Posterior cingulate gyrus (tissue), 11 donors: ENCODE measurements at regions not wholly inside any gene's neighbourhood (a gene's known extent, or its start where the extent isn't known, plus 50 kb on each side); places are given as distances from the start of the nearest gene placed in this dataset.
"Not testable (repeated sequence)": the region's sequence is repeated elsewhere in the genome, so short reads cannot be mapped to it uniquely, and the experiment has no call there.

Experiments used
- DNase-seq, 10 donors: peaks; one replicate each; pipeline versions ENCODE4 v3.0.0 to v3.0.0-alpha.2; 2020 to 2021; ENCODE audit warnings: mixed read lengths in 3 of 10
- intact Hi-C: fragments of 100-400 bp; cut with DNase I; formaldehyde crosslinking; loops from one replicate; pipeline ENCODE4 v1.15.1; 2023

DNA sequence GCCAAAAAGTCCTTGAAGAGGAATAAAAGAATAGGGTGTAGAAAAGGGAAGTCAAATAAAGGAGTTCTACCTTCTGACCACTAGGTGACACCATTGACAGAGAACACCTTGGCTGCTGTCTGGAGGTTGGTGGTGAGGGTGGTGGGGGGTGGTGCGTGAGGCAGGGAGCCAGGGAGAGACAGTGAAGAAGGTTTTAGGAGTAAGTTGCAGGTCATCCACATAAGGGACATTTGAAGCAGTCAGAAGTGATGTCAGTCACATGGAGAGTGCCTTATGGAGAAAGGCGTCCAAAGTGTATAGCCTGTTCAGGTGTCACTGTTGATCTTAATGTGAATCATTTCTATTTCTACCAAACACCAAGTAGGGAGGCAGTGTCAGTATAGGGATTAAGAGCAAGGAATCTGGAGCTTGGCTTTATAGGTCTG lies 279.3 kb upstream of the DDHD1 start:
- DNase-seq: no peak
- intact Hi-C loops: no loop called here

DNA sequence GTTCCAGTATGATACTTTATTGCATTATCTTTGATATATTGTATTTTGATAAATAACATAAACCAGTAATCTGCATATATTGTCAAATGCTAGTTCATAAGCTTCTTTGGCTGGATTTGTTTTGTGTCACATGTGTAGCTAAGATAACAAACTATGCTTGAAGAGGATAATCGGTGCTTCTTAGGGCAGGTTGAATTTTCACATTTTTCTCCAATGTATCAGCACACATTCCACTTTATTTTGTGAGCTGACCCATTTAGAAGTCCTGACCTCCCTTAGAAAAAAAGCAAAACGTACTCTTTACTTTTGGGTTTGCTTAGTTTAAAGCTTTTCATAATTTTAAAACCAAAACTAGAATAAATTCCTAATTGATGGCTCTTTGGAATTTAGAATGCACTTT lies 277.7 kb upstream of the DDHD1 start:
- intact Hi-C loops: no loop called here

DNA sequence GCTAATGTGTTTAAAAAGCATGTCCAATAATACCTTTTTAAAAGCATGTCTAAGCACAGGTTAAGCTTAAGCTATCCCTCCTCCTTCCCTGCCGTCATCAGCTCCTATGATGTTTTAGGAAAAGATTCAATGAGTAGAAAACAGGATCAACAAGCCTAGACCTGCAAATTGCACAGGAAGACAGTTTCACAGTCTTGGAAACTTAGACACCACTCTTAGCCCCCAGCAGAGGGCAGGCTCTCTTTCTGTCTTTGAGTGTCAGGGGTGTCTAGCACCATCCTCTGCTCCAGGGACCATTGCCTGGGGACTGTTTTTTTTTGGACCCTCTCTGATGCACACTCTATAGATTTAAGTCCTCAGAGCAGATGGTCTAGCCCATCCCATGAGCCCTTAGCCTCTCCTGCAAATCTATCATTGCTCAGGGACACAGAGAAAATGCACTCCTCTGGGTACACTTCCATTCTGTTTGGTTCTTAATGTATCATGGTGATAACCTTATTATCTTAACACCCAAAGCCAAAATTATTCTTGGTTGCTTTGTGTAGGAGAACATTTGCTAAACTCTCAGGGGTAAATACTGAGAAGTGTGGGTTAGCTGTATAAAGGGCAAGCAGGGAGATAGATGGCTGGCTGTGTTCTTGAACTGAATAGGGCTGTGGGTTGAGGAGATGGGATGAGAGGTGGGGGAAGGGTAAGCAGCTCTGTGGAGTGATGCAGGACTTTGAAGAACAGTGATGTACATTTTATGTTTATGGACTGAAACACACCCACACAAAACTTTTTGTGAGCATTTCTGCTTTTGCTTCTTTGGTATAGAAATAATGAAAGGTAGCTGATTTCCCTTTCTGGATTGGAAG lies 259.9 kb upstream of the DDHD1 start:
- DNase-seq: no peak
- intact Hi-C loops: no loop called here

More for the DNA sequence above, 277.7 kb upstream of the DDHD1 start:
- no peak for DNase-seq

DNA sequence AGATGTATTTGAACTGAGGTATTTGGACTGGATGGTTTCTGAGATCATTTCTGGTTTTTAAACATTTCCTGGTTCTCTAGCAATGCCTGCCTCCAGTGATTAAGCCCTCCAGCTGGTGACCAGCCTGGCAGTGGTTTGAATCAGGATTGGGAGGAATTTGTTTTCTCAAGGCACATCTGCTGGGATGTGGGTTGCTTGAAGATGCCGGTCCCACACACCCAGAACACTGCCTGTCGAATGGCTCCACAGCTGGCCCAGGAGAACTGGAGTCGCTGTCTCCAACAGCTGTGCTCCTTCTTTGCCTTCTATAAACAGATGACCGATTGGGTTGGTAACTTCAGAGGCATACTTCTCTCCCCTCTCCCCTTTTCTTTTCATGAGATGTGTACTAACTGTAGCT lies 258.0 kb upstream of the DDHD1 start:
- no peak for DNase-seq
- intact Hi-C loops: no loop called here

DNA sequence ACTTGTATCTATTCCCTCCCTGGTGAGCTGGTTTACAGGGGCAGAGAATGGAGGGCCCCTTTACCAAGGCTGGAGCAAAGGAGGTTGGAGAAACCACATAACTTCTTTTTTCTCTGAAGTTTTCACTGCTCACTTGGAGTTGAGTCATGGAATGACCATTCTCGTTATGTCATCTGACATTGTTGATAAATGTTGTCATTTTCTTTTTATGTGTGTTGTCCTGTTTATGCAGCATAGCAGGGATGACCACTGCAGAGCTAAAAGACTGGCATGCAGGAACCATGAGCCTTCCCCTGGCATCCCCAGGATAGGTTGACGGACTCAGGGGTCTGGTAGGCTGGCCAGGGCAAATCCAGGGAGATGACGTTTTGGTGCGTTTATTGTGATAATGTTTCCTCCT lies 256.8 kb upstream of the DDHD1 start:
- no peak for DNase-seq
- intact Hi-C loops: no loop called here

DNA sequence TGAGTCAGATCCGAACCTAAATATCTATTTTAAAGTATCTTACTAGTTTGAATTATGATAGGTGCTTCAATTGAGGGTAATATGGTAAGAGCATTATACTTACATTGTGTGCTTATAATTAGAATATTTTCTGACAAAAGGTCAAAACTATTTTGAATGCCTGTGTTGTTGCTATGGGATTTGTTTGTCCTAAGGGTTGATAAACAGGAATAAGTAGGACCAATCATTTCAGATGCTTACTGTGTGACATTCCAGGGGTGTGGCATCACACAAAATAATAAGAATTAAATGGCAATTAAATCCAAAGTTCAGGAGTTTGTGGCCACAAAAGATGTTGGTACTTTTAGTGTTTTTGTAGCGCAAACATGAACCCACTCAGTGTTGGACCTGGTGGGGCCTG lies 256.2 kb upstream of the DDHD1 start:
- DNase-seq: no peak
- intact Hi-C loops: no loop called here

DNA sequence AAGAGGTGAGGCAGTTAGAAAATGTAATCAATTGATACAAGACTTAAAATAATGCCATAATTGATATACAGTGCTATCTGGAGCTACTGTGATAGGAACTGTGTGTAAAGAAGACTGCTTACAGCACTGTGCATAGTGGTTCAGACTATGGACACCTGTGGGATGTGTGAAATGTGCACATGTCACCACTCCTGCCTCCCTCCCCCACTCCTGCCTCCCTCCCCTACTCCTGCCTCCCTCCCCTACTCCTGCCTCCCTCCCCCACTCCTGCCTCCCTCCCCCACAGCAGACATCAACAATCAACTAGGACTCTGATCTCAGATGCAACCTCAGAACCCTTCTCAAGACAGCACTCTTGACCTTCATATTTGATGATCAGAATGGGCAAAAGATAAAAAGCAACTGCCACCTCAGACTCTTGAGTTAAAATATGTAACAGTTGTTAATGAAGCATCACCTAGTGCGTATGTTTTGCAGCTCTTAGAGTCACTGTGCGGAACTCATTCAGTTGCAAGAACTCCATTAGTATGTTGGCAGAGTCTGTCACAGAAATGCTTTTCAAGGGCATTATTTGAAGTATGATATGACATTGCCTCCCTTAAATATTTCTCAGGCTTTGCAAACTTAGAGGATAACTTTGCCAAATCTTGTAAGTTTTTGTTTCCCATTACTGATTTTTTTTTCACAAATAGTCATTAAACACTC lies 255.2 kb upstream of the DDHD1 start:
- intact Hi-C loops: no loop called here
- DNase-seq: no peak

DNA sequence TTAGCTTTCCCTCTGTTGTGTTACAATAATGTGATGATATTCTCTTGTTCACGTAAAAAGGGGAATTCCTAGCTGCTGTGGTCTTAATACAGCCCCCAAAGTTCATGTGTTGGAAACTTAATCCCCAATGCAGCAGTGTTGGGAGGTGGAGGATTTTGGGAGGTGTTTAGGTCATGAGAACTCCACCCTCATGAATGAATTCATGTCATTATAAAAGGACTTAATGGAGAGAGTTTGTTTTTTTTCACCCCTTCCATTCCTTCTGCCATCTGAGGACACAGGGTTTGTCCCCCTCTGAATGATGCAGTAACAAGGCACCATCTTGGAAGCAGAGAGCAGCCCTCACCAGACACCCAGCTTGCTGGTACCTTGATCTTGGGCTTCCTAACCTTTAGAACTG lies 253.4 kb upstream of the DDHD1 start:
- DNase-seq: no peak
- intact Hi-C loops: no loop called here

DNA sequence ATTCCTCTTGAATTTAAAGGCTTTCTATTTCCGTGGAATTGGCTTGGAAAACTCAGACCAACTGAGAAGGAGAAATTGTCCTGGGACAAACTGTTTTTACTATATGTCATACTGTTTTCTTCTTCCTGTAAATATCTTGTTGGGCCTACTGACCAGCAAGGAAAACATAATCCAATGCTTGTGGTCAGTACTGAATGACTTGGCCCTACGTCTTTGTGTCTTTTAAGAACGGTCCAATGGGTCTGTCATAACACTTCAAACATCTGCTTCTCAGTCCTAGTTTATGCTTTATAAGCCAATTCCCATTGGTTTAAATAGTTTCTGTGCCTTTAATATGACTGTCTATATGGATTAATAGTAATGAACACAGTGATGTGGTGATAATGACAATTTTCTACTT lies 248.5 kb upstream of the DDHD1 start:
- intact Hi-C loops: no loop called here
- DNase-seq: no peak

DNA sequence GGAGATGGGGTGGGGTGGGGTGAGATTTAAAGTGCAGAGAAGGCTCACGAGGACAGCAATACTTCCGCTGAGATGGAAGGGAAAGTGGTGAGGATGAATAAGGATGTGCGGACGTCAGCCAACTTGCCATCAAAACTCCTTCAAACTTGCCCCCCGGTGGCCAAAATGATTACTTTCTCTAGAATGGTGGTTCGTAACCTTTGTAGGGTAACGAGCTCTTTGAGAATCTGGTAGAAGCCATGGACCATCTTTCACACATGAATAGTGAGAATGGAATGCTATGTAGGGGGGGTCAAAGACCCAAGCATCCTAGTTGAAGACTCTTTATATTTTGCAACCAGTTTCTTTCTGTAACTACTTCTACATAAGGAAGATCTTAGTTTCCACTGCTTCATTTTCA lies 245.9 kb upstream of the DDHD1 start:
- DNase-seq: no peak
- intact Hi-C loops: no loop called here

DNA sequence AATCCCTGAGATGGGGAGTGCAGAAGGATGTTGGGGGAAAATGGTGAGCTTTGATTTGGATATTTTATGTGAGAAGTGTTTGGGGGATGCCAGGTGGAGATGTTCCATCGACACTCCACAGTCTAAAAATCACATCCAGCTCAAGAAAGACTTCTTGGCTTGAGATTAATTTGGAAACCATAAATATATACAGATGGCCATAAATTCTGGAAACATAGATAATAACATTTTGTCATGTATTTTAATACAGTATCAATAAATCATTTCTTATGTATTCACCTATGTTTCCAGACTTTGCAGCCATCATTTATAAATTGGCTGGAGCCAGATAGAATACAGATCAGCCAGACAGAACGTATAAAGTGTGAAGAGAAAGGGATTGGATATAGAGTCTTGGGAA lies 245.5 kb upstream of the DDHD1 start:
- no peak for DNase-seq
- intact Hi-C loops: no loop called here

DNA sequence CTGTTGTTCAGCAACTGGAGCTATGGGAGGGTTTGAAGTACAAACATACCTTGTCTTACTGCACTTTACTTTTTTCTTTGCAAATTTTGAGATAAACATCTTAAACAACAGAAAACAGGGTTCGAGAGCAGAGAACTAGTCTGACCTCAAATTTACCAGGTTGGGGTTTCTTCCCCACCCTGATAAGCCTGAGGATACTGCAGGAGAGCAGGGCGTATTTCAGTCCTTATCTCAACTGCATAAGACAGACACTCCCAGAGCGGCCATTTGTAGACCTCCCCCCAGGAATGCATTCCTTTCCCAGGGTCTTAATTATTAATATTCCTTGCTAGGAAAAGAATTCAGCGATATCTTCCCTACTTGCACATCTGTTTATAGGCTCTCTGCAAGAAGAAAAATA lies 242.1 kb upstream of the DDHD1 start:
- DNase-seq, intact Hi-C loops: not testable (repeated sequence)

DNA sequence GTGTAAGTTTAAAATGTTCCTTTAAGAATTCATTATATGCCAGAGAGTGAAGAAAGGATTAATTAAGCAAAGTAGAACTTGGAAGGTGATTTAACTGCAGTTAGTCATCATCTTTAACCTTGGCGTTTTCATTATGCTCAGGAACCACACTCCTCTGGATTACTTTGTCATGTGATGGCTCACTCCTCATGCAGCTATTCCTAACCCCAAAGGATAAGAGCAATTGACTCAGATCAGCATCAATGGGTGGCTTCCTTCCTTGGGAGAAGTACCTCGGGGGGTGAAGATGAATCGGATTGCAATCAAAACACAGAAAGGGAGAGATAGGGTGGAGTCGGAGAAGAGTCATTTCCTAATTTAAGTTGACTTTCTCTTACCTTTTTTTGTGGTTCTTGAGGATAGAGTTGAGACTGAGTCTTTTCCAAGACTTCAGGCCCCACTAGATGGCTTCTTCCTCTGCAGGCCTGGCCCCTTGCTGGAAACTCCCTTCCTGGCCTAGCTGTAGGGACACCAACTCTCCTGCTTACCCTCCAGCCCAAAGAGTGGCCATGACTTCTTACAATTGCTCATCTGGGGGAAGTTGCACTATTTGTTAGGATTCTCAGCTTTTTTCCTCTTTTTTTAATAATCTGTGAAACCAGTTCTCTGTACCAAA lies 238.6 kb upstream of the DDHD1 start:
- no peak for DNase-seq
- intact Hi-C loops: no loop called here

DNA sequence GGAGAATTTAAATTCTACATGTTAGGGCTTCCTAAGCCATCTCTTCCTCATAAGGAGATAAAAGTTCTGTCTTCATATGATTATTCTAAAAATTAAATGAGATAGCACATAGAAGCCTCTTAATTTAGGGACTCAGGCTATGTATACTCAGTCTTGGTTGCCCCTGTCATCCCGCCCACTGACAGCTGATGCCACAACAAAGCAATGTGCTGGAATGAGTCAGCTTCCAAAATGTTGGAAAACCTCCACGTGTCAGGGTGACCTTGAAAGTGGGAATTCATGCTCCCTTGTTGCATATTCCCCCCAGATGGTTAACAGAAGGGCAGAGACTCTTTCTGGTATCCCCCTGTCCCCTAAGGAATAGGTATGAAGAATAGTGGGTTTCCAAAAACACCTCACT lies 238.0 kb upstream of the DDHD1 start:
- intact Hi-C loops: no loop called here
- no peak for DNase-seq

DNA sequence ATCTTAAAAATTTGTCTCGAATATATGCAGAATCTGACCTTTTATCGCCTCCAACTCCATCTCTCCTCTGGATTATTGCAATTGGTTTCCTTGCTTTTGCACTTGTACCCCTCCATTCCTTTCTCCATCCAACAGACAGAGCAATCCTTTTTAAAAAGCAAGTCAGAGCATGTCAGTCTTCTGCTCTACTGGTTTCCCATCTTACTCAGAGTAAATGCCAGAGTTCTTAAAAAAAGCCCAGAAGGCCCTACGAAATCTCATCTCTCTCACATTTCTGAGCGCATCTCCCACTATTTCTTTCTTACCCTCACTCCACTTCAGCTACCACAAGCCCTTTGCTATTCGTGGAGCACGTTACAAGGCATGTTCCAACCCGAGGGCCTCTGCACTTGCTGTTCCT lies 236.9 kb upstream of the DDHD1 start:
- intact Hi-C loops: no loop called here
- no peak for DNase-seq

DNA sequence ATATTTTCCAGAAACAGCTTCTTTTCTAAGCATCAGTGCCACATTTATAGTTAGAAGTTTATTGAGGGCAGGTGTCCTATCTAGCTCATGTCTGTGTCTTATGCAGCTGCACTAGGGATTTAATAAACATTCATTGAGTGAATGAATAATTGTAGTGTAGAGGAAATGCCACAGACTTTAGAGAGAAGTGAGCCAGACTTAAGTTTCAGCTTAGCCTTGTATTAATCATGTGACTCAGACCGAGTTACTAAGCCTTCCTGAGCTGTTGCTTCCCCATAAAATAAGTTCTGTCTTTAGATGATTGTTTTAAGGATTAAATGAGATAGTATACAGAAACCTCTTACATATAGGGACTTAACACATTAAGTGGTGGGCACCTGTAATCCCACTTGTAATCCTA lies 236.1 kb upstream of the DDHD1 start:
- DNase-seq: no peak
- intact Hi-C loops: no loop called here

DNA sequence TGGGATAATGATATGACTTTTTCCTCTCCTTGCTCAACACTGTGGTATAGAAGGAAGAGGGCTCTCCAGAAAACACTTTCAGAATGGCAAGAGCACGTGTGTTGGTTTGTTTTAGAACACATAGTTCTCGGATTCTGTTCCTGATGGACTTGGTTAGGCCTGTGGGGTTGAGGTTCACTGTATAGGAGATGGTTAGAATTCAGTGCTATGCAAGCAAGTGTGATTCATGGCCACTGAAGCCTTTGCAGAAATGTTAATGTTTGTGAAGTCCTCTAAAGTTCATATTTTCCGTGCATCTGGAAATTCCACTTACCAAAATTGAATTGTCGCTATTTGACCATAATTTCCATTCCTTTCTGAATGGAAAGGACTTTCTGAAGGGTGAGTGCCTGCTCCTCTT lies 233.2 kb upstream of the DDHD1 start:
- no peak for DNase-seq
- intact Hi-C loops: no loop called here

DNA sequence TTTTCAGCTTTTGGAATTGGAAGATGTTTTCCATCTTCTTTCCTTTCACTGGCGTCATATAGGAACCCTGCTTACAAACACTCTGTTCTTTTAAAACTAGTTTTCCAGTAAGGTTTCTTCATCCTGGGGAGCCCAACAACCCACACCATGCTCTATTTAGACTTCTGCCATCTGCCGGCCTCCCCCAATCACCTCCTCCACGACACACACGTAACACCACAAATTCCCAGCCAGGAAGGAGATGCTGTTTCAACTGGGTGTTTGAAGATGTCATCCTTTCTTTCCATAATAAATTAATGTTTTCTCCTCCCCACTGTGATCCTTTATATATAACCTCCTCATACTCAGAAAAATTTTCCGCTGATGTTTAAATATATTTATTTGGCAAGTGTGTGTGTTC lies 231.4 kb upstream of the DDHD1 start:
- peak in 8 of 10 donors; percentile 18 to 88 (median 46) for DNase-seq
- intact Hi-C loops: no loop called here

DNA sequence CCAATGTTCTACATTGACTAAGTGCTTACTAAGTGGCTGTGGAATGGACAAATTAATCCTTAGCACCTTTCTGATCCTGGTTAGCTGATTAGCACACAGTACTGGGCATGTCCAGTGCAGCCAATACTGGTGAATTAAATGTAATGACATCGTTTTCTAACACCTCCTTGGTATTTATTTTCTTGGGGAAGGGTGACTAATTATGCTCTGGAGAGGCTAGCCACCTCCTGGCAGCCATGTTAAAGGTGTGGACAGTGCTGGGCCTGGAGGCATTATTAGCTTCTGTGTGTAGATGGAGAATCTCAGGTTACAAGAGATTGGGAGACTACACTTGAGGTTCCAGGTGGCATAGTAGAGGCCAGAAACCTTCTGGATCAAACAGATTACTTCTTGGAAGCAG lies 230.9 kb upstream of the DDHD1 start:
- intact Hi-C loops: no loop called here

DNA sequence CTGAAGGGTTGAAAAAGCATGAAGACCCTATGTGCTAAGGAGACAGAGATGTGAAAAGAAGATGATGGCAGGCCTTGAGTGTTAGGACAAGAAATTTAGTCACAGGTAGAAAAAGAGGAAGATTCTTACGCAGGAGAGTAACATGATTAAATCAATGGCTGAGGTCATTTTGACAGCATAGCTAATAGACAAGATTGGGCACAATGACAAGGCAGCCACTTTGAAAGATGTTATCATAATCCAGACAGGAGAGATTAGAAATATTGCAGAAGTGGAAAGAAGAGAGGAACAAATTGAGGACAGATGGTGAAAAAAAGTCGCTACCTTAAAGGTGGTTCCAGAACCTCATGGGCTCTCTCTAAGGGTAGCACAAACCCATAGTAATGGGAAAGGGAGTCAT lies 228.8 kb upstream of the DDHD1 start:
- no peak for DNase-seq
- intact Hi-C loops: no loop called here

More for the DNA sequence above, 230.9 kb upstream of the DDHD1 start:
- DNase-seq: no peak

DNA sequence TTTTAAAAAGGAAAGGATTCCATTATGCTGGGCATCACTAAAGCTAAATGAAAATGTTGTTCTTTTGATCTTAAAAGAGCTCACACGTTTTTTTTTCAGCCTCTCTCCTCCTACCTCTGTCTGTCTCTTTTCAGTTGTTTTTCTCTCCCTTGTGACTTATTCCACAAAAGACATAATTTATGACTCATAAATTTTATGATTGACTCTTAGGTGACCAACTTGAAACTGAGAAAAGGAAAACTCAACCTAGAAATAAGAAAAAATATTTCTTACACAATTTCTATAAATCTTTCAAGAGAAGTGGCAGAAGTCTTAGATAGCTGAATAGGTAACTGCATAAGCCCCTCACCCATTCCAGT lies 227.7 kb upstream of the DDHD1 start:
- intact Hi-C loops: no loop called here
- no peak for DNase-seq
